Right hindlimb (tissue), 1 donor: ENCODE measurements at regions not wholly inside any gene's neighbourhood (a gene's known extent, or its start where the extent isn't known, plus 50 kb on each side); places are given as distances from the start of the nearest gene placed in this dataset.
A peak's percentile ranks its signal among the peaks of the same experiment; 100 is the strongest.
"Not testable (repeated sequence)": the region's sequence is repeated elsewhere in the genome, so short reads cannot be mapped to it uniquely, and the experiment has no call there.

Source experiments
- DNase-seq: peaks from one replicate; pipeline ENCODE4 v3.0.0-alpha.2; 2018

- no peak for DNase-seq
Observed at GRCh38 chr14:52202151-52202550, 65.3 kb upstream of the PTGDR start.

GRCh38 chr14:52190337-52190931 is 77.1 kb upstream of the PTGDR start:
- no peak for DNase-seq

- DNase-seq: no peak
Observed at GRCh38 chr14:52189325-52189724, 78.2 kb upstream of the PTGDR start.

GRCh38 chr14:52188381-52188780 is 79.1 kb upstream of the PTGDR start:
- no peak for DNase-seq

- DNase-seq: no peak
Observed at GRCh38 chr14:52185178-52185577, 82.3 kb upstream of the PTGDR start.

- DNase-seq: no peak
Observed at GRCh38 chr14:52182853-52183252, 84.6 kb upstream of the PTGDR start.

- DNase-seq: no peak
Observed at GRCh38 chr14:52179141-52179790, 88.2 kb upstream of the PTGDR start.

GRCh38 chr14:52175982-52176502 is 91.5 kb upstream of the PTGDR start:
- no peak for DNase-seq

- not testable (repeated sequence) for DNase-seq
Observed at GRCh38 chr14:52171932-52172331, 95.6 kb upstream of the PTGDR start.

GRCh38 chr14:52166822-52167221 is 98.0 kb upstream of the NID2 start:
- no peak for DNase-seq

GRCh38 chr14:52155651-52156213 is 86.9 kb upstream of the NID2 start:
- no peak for DNase-seq

- no peak for DNase-seq
Observed at GRCh38 chr14:52154992-52155650, 86.3 kb upstream of the NID2 start.

GRCh38 chr14:52153939-52154338 is 85.1 kb upstream of the NID2 start:
- DNase-seq: no peak

- DNase-seq: no peak
Observed at GRCh38 chr14:52150162-52150561, 81.3 kb upstream of the NID2 start.

GRCh38 chr14:52148371-52148770 is 79.5 kb upstream of the NID2 start:
- DNase-seq: no peak

GRCh38 chr14:52146504-52146903 is 77.6 kb upstream of the NID2 start:
- no peak for DNase-seq

- not testable (repeated sequence) for DNase-seq
Observed at GRCh38 chr14:52144099-52144498, 75.2 kb upstream of the NID2 start.

- DNase-seq: no peak
Observed at GRCh38 chr14:52142504-52142903, 73.6 kb upstream of the NID2 start.

GRCh38 chr14:52131640-52132320 is 62.9 kb upstream of the NID2 start:
- DNase-seq: peak; percentile 92

GRCh38 chr14:52129721-52130120 is 60.9 kb upstream of the NID2 start:
- DNase-seq: no peak

- no peak for DNase-seq
Observed at GRCh38 chr14:52125885-52126284, 57.0 kb upstream of the NID2 start.

- no peak for DNase-seq
Observed at GRCh38 chr14:52124791-52125684, 56.2 kb upstream of the NID2 start.
